Uterus (tissue), 3 donors: ENCODE measurements at regions not wholly inside any gene's neighbourhood (a gene's known extent, or its start where the extent isn't known, plus 50 kb on each side); places are given as distances from the start of the nearest gene placed in this dataset.

Source experiments
- DNase-seq, 2 donors: peaks; one replicate each; pipeline ENCODE4 v3.0.0-alpha.2; 2019 to 2020
- H3K27ac ChIP-seq, 2 donors: fragments of 200-600 bp; sonication (generic); 1 replicate in 1 of 2; 2 replicates in 1 of 2; pipeline ENCODE4 v1.5.1; 2016 to 2018
- H3K27me3 ChIP-seq, 2 donors: fragments of 200-600 bp; sonication (generic); one replicate each; pipeline ENCODE4 v1.5.1; 2018 to 2019; ENCODE audit warnings: control low read depth in 1 of 2
- H3K36me3 ChIP-seq, 2 donors: fragments of 200-600 bp; sonication (generic); one replicate each; pipeline ENCODE4 v1.5.1; 2019; ENCODE audit warnings: control low read depth in 1 of 2
- H3K4me1 ChIP-seq, 2 donors: fragments of 200-600 bp; sonication (generic); one replicate each; pipeline ENCODE4 v1.5.1; 2018 to 2019; ENCODE audit warnings: control low read depth in 1 of 2
- H3K4me3 ChIP-seq, 2 donors: fragments of 200-600 bp; sonication (generic); 1 replicate in 1 of 2; 2 replicates in 1 of 2; pipeline ENCODE4 v1.5.1; 2018 to 2019; ENCODE audit warnings: mild to moderate bottlenecking in 1 of 2
- H3K9me3 ChIP-seq, 2 donors: fragments of 200-600 bp; sonication (generic); one replicate each; pipeline ENCODE4 v1.5.1; 2019; ENCODE audit warnings: control low read depth in 1 of 2
- CTCF ChIP-seq, 4 experiments: fragments of 200-600 bp in 2 of 4; fragments of 450-650 bp in 2 of 4; sonication (generic) in 2 of 4; IDR thresholded peaks; one replicate each; pipeline ENCODE4 v1.5.1; 2016 to 2019; ENCODE audit warnings: antibody characterized with exemption in 4 of 4, mild to moderate bottlenecking in 2 of 4, moderate library complexity in 1 of 4
- POLR2A ChIP-seq, 2 donors: fragments of 450-650 bp; IDR thresholded peaks; one replicate each; pipeline ENCODE4 v1.6.1; 2016; ENCODE audit warnings: antibody characterized with exemption in 2 of 2, mild to moderate bottlenecking in 1 of 2, moderate library complexity in 1 of 2
- intact Hi-C: fragments of 100-400 bp; cut with DNase I; formaldehyde crosslinking; loops from one replicate; pipeline ENCODE4 v1.15.1; 2023; ENCODE audit warnings: low total_unique reads
- donor health status: DM: yes; HTN: yes; CAD: no.

- Histone ChIP-seq H3K4me3 (no peak overlapping the region), H3K9me3 (no peaks in the 10 kb centered on the region), H3K4me1 (no peaks in the 10 kb centered on the region), H3K27ac (peak overlapping the region; percentile 76 to 80), H3K36me3 (no peaks in the 10 kb centered on the region), H3K27me3 (no peaks in the 10 kb centered on the region)
- intact Hi-C loops: no loop called here
- TF ChIP-seq POLR2A (IDR thresholded peaks at IDR 0.05) (no peak), CTCF (IDR thresholded peaks at IDR 0.05) (no peak)
- DNase-seq: peak; percentile 46 to 50
Measured at GRCh38 chr9:1207686-1208085, 157.5 kb downstream of the DMRT2 start.

DNA sequence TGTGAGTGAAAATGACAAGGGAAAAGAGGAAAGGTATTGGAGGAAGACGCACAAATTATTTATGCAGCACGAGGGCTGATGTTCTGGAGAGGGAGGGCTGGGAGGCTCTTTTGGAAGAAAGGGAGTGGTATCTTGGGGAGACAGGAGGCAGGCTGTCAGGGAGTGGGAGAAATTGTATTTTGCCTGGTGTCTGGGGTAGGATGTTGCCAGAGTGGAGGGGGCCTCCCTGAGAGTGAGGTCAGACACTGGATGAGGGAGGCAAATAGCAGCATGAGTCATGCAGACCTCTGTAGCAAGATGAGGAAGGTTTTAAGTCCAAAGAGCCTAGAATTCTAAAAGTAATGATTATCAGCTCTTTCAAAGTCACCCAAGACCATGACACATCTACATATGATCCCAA, 158.0 kb downstream of the DMRT2 start:
- DNase-seq: peak; percentile 46 to 58
- no peaks in the 10 kb centered on the region for H3K4me1 ChIP-seq
- H3K27me3 ChIP-seq: no peaks in the 10 kb centered on the region
- H3K4me3 ChIP-seq: no peak overlapping the region
- H3K27ac ChIP-seq: peak overlapping the region; percentile 76 to 80
- TF ChIP-seq CTCF (IDR thresholded peaks at IDR 0.05) (no peak), POLR2A (IDR thresholded peaks at IDR 0.05) (no peak)
- intact Hi-C loops: no loop called here
- H3K9me3 ChIP-seq: no peaks in the 10 kb centered on the region
- H3K36me3 ChIP-seq: no peaks in the 10 kb centered on the region

DNA sequence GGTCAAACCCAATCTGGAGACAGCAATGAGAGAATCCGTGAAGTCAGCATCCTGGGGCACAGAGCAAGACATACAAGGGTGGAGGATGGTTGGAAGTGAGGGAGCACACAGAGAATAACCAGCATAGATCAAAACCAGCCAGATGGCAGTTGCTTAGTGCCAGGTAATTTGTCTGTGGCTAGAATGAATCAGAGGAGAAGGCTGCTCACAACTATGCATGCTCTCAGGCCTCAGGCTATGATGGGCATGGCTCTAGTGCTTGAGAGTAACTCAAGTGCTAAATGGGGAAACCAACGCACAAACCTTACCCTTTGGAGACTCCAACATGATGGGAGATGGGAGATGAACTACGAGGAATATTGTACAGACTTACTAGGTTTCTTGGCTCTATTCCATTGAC, 160.8 kb downstream of the DMRT2 start:
- Histone ChIP-seq H3K27me3 (no peaks in the 10 kb centered on the region), H3K36me3 (no peaks in the 10 kb centered on the region), H3K4me1 (no peaks in the 10 kb centered on the region), H3K4me3 (no peak overlapping the region), H3K9me3 (no peaks in the 10 kb centered on the region), H3K27ac (no peak overlapping the region)
- intact Hi-C loops: no loop called here
- DNase-seq: no peak
- TF ChIP-seq POLR2A (IDR thresholded peaks at IDR 0.05) (no peak), CTCF (IDR thresholded peaks at IDR 0.05) (no peak)

DNA sequence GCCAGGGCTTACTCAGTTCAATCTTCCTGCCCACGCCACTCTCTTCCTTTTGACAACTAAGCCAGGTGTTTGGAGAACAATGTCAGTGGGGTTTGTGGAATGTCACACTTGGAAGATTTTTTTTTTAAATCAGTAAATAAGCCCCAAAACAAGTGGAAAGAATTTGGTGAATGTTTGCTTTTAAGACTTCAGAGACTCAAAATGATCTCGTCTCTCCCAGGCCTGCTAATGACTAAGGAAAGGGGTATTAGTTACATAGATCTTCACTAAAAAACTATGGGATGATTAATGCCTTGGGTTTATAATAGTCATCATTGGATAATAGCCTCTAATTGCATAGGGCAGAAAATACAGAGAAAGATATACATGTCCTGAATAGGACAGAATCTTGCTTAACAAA, 166.4 kb downstream of the DMRT2 start:
- intact Hi-C loops: no loop called here
- TF ChIP-seq POLR2A (IDR thresholded peaks at IDR 0.05) (no peak), CTCF (IDR thresholded peaks at IDR 0.05) (no peak)

DNA sequence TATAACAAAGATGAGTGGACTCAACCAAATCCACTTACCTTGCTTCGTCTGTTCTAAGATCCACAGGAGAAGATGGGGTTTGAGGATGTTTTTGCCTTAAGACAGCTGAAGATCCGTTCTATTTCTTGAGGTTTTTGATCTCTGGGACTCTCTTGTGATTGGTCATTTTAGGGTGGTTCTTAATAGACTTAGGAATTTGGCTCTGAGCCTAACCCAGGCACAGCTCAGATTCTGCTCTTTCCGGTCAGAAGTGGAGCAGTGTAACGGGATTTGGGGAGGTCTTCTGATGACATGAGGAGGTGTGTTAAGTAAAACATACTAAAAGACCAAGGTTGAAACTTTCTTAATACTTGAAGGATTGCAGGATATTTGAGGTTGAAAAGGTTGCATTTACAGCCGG, 166.9 kb downstream of the DMRT2 start:
- no peaks in the 10 kb centered on the region for H3K27me3 ChIP-seq
- no peaks in the 10 kb centered on the region for H3K4me1 ChIP-seq

More for the DNA sequence above, 166.4 kb downstream of the DMRT2 start:
- H3K36me3 ChIP-seq: no peaks in the 10 kb centered on the region
- no peak for DNase-seq
- no peaks in the 10 kb centered on the region for H3K4me1 ChIP-seq
- no peak overlapping the region for H3K27ac ChIP-seq
- H3K9me3 ChIP-seq: no peaks in the 10 kb centered on the region
- H3K4me3 ChIP-seq: no peak overlapping the region
- no peaks in the 10 kb centered on the region for H3K27me3 ChIP-seq

More for the DNA sequence above, 166.9 kb downstream of the DMRT2 start:
- Histone ChIP-seq H3K27ac (no peak overlapping the region), H3K9me3 (no peaks in the 10 kb centered on the region), H3K4me3 (no peak overlapping the region), H3K36me3 (no peaks in the 10 kb centered on the region)
- TF ChIP-seq CTCF (IDR thresholded peaks at IDR 0.05) (no peak), POLR2A (IDR thresholded peaks at IDR 0.05) (no peak)
- intact Hi-C loops: no loop called here
- no peak for DNase-seq
